Activated naive CD8-positive, alpha-beta T cell (primary cell): ENCODE measurements at regions not wholly inside any gene's neighbourhood (a gene's known extent, or its start where the extent isn't known, plus 50 kb on each side); places are given as distances from the start of the nearest gene placed in this dataset.

Experiments
- H3K27ac Mint-ChIP-seq: one replicate; pipeline ENCODE4 v1.8.0; 2021; ENCODE audit warnings: mixed read lengths
- H3K27me3 Mint-ChIP-seq: one replicate; pipeline ENCODE4 v1.8.0; 2021; ENCODE audit warnings: mixed read lengths
- H3K36me3 Mint-ChIP-seq: one replicate; pipeline ENCODE4 v1.8.0; 2021; ENCODE audit warnings: mixed read lengths
- H3K4me1 Mint-ChIP-seq: one replicate; pipeline ENCODE4 v1.8.0; 2021; ENCODE audit warnings: low read depth, mixed read lengths
- H3K4me3 Mint-ChIP-seq: one replicate; pipeline ENCODE4 v1.8.0; 2021; ENCODE audit warnings: mild to moderate bottlenecking, mixed read lengths
- H3K9me3 Mint-ChIP-seq: one replicate; pipeline ENCODE4 v1.8.0; 2021; ENCODE audit warnings: low read depth, mixed read lengths

- peaks cover 21% of the 10 kb centered on the region for H3K4me1 Mint-ChIP-seq
- H3K27ac Mint-ChIP-seq, result peak overlapping the region; percentile 86
- no peaks in the 10 kb centered on the region for H3K9me3 Mint-ChIP-seq
- H3K27me3 Mint-ChIP-seq, result no peaks in the 10 kb centered on the region
- peak overlapping the region; percentile 85 for H3K4me3 Mint-ChIP-seq
- peaks cover 6% of the 10 kb centered on the region for H3K36me3 Mint-ChIP-seq
Observed at GRCh38 chrX:46447384-46447783, 97.8 kb downstream of the ZNF674 start.

- peak overlapping the region; percentile 85 for H3K4me3 Mint-ChIP-seq
- H3K9me3 Mint-ChIP-seq, result no peaks in the 10 kb centered on the region
- H3K4me1 Mint-ChIP-seq, result peaks cover 20% of the 10 kb centered on the region
- peaks cover 3% of the 10 kb centered on the region for H3K36me3 Mint-ChIP-seq
- peak overlapping the region; percentile 86 for H3K27ac Mint-ChIP-seq
- no peaks in the 10 kb centered on the region for H3K27me3 Mint-ChIP-seq
Observed at GRCh38 chrX:46446727-46447378, 98.4 kb downstream of the ZNF674 start.

GRCh38 chrX:46444011-46444410 is 101.2 kb downstream of the ZNF674 start:
- Mint-ChIP-seq H3K36me3 (no peaks in the 10 kb centered on the region), H3K27me3 (no peaks in the 10 kb centered on the region), H3K9me3 (no peaks in the 10 kb centered on the region), H3K4me1 (peaks cover 13% of the 10 kb centered on the region), H3K27ac (no peak overlapping the region), H3K4me3 (no peak overlapping the region)

- Mint-ChIP-seq H3K9me3 (no peaks in the 10 kb centered on the region), H3K27me3 (no peaks in the 10 kb centered on the region), H3K36me3 (peaks cover 2% of the 10 kb centered on the region), H3K4me1 (no peaks in the 10 kb centered on the region), H3K27ac (no peak overlapping the region), H3K4me3 (no peak overlapping the region)
Observed at GRCh38 chrX:46436744-46437143, 108.5 kb downstream of the ZNF674 start.

- Mint-ChIP-seq H3K9me3 (no peaks in the 10 kb centered on the region), H3K27ac (no peak overlapping the region), H3K36me3 (peaks cover 2% of the 10 kb centered on the region), H3K27me3 (no peaks in the 10 kb centered on the region), H3K4me1 (no peaks in the 10 kb centered on the region), H3K4me3 (no peak overlapping the region)
Observed at GRCh38 chrX:46433892-46434291, 111.3 kb downstream of the ZNF674 start.

- Mint-ChIP-seq H3K36me3 (no peaks in the 10 kb centered on the region), H3K27ac (no peak overlapping the region)
Observed at GRCh38 chrX:46408553-46409407, 136.4 kb downstream of the ZNF674 start.

GRCh38 chrX:46407753-46408130 is 137.5 kb downstream of the ZNF674 start:
- no peak overlapping the region for H3K27ac Mint-ChIP-seq
- H3K36me3 Mint-ChIP-seq, result no peaks in the 10 kb centered on the region
- H3K4me3 Mint-ChIP-seq, result no peak overlapping the region
- H3K27me3 Mint-ChIP-seq, result no peaks in the 10 kb centered on the region
- no peaks in the 10 kb centered on the region for H3K4me1 Mint-ChIP-seq
- H3K9me3 Mint-ChIP-seq, result no peaks in the 10 kb centered on the region

More at GRCh38 chrX:46408553-46409407, 136.4 kb downstream of the ZNF674 start:
- no peaks in the 10 kb centered on the region for H3K4me1 Mint-ChIP-seq
- H3K9me3 Mint-ChIP-seq, result no peaks in the 10 kb centered on the region
- no peaks in the 10 kb centered on the region for H3K27me3 Mint-ChIP-seq
- H3K4me3 Mint-ChIP-seq, result no peak overlapping the region

GRCh38 chrX:46407036-46407752 is 138.0 kb downstream of the ZNF674 start:
- H3K4me1 Mint-ChIP-seq, result no peaks in the 10 kb centered on the region

GRCh38 chrX:46404774-46405173 is 140.4 kb downstream of the ZNF674 start:
- Mint-ChIP-seq H3K27ac (no peak overlapping the region), H3K27me3 (no peaks in the 10 kb centered on the region), H3K9me3 (no peaks in the 10 kb centered on the region), H3K36me3 (no peaks in the 10 kb centered on the region), H3K4me1 (no peaks in the 10 kb centered on the region), H3K4me3 (no peak overlapping the region)

More at GRCh38 chrX:46407036-46407752, 138.0 kb downstream of the ZNF674 start:
- no peak overlapping the region for H3K4me3 Mint-ChIP-seq
- H3K36me3 Mint-ChIP-seq, result no peaks in the 10 kb centered on the region
- no peaks in the 10 kb centered on the region for H3K9me3 Mint-ChIP-seq
- no peaks in the 10 kb centered on the region for H3K27me3 Mint-ChIP-seq
- no peak overlapping the region for H3K27ac Mint-ChIP-seq

- Mint-ChIP-seq H3K4me3 (no peak overlapping the region), H3K4me1 (no peaks in the 10 kb centered on the region), H3K27ac (no peak overlapping the region), H3K27me3 (no peaks in the 10 kb centered on the region), H3K36me3 (no peaks in the 10 kb centered on the region), H3K9me3 (no peaks in the 10 kb centered on the region)
Observed at GRCh38 chrX:46400530-46401443, 144.4 kb downstream of the ZNF674 start.

GRCh38 chrX:46398874-46399273 is 146.3 kb downstream of the ZNF674 start:
- no peaks in the 10 kb centered on the region for H3K9me3 Mint-ChIP-seq
- H3K36me3 Mint-ChIP-seq, result no peaks in the 10 kb centered on the region
- H3K4me1 Mint-ChIP-seq, result no peaks in the 10 kb centered on the region
- H3K4me3 Mint-ChIP-seq, result no peak overlapping the region
- no peaks in the 10 kb centered on the region for H3K27me3 Mint-ChIP-seq
- no peak overlapping the region for H3K27ac Mint-ChIP-seq

GRCh38 chrX:46398126-46398525 is 147.1 kb downstream of the ZNF674 start:
- no peak overlapping the region for H3K27ac Mint-ChIP-seq
- H3K4me1 Mint-ChIP-seq, result no peaks in the 10 kb centered on the region
- H3K9me3 Mint-ChIP-seq, result no peaks in the 10 kb centered on the region
- H3K27me3 Mint-ChIP-seq, result no peaks in the 10 kb centered on the region
- H3K36me3 Mint-ChIP-seq, result no peaks in the 10 kb centered on the region
- no peak overlapping the region for H3K4me3 Mint-ChIP-seq

- no peaks in the 10 kb centered on the region for H3K27me3 Mint-ChIP-seq
- no peak overlapping the region for H3K4me3 Mint-ChIP-seq
- no peak overlapping the region for H3K27ac Mint-ChIP-seq
- H3K4me1 Mint-ChIP-seq, result no peaks in the 10 kb centered on the region
- peaks cover 5% of the 10 kb centered on the region for H3K9me3 Mint-ChIP-seq
- peaks cover 4% of the 10 kb centered on the region for H3K36me3 Mint-ChIP-seq
Observed at GRCh38 chrX:46386511-46386910, 158.7 kb downstream of the ZNF674 start.

GRCh38 chrX:46383006-46383405 is 162.2 kb downstream of the ZNF674 start:
- Mint-ChIP-seq H3K4me3 (no peak overlapping the region), H3K27me3 (no peaks in the 10 kb centered on the region), H3K4me1 (peaks cover 2% of the 10 kb centered on the region), H3K27ac (no peak overlapping the region), H3K9me3 (no peaks in the 10 kb centered on the region), H3K36me3 (no peaks in the 10 kb centered on the region)
